T47D (cell line): ENCODE measurements at regions not wholly inside any gene's neighbourhood (a gene's known extent, or its start where the extent isn't known, plus 50 kb on each side); places are given as distances from the start of the nearest gene placed in this dataset.
A peak's percentile ranks its signal among the peaks of the same experiment; 100 is the strongest.

ENCODE experiments used
- DNase-seq, 2 experiments: peaks; one replicate each; pipeline versions ENCODE4 v3.0.0 to v3.0.0-alpha.2; 2011 to 2012; ENCODE audit warnings: low read depth in 1 of 2, low spot score in 1 of 2
- JUND ChIP-seq: IDR thresholded peaks from 2 replicates; pipeline ENCODE4 v1.6.1; 2012; ENCODE audit warnings: low read depth
- in situ Hi-C: cut with HindIII; loops from 2 replicates; pipeline ENCODE4 v1.10.0; 2016; ENCODE audit warnings: low sequenced_read_pairs, low pct_unique_long_range_greater_than_20kb

DNA sequence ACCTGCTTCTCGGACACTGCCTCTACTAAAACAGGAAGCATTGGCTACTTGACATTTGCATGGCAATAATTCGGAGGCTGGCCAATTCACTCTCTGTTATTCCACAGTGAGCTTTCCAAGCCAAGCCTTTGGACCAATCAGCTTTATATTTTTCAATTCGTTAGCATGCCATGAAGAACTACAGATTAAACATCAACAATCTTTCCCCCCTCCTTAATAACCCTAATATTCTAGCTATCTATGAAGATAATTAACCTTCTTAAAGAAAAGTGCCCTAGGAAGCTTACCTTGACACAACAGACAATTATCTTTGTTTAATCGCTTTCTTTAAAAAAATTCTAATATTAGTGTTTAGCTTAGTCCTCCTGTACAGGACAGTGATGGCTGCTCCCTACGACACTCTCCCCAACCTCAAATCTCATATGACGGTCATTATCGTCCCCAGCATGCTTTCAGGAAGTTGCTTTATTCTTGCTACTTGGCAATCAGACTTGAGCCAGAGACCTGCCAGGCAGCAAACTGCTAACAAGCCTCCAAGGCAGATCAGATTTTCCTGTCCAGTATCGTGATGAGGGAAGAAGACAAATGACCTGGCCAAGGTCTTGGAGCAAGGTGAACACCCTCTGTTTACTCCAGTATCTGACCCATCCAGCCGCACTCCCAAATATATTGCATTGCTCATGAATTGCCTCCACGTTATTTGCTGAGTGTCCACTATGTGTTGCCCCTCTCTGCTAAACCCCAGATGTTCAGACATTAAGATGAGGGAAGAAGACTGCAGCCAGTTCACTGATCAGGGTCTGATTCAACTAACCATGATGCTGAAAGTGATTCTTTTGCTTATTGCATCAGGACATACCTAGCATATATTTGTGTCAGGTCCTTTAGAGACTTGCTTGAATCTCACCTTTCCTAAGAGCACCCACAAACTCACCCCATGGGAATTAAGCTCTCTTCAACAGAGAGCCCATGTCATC, 68.1 kb upstream of the LPP start:
- in situ Hi-C loops = no loop called here
- no peak for DNase-seq
- no peak for TF ChIP-seq JUND

DNA sequence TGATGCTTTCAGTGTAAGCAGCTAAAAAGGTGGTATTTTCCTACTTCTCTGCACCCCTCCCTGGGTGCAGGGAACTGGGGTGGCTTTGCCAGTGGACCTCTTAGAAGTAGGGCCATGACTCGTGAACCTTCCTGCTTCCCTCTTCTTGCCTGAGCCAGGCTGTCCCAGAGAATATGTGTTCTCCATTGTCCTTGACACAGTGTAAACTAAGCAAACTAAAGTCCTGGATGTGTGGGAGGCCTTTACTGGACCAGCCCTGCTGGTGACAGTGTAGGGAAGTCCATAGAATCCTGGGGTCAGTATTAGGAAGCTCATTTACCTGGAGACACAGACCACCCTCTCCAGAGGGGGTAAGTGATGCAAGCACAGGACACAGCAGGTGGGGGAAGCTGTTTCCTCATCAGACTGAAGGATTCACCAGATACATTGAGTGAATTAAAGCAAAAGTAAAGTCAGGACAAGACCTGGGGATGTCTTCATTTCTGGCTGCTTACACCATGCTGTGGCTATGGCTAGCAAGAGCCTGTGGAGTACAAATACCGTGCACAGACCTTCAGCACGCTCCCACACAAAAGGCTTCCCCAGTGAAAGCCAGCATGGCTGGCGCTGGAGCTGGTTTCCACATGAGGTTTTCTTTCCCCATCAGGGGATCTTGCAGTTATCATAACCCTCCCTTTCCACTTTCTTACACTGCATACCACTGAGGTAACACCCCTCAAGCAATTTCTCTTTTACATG, 64.8 kb upstream of the LPP start:
- DNase-seq = no peak

DNA sequence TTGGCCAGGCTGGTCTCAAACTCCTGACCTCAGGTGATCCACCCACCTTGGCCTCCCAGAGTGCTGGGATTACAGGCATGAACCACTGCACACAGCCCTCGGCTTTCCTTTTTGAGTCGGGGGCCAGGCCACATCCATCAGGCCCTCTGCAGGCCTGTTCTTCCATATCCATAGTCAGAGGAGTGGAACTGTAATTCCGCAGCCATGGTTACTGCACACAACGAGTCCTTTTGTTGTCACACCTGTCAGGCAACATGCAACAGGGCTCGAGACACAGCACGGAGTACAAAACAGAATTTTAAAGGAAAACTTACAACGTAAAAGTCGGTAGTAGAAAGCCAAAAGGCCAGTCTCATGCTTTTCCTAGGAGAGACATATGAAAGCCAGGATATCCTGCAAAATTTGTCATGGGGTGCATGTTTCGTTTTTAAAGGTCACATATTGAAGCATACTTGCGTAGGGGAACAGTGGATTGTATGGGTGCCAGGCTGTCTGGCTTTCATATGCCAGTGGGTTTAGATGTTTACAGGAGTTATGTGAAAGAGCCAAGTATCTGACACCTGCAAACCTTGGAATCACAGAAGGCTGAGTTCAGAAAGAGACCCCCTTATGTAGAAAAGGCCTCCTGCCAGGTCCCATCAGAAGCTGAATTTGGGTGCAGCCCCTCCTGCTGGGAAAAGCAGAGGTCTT, 63.2 kb upstream of the LPP start:
- no peak for TF ChIP-seq JUND
- in situ Hi-C loops = no loop called here
- peak in 1 of 2 experiments; percentile 53 for DNase-seq

More for the DNA sequence above, 64.8 kb upstream of the LPP start:
- TF ChIP-seq JUND = no peak
- in situ Hi-C loops = no loop called here

DNA sequence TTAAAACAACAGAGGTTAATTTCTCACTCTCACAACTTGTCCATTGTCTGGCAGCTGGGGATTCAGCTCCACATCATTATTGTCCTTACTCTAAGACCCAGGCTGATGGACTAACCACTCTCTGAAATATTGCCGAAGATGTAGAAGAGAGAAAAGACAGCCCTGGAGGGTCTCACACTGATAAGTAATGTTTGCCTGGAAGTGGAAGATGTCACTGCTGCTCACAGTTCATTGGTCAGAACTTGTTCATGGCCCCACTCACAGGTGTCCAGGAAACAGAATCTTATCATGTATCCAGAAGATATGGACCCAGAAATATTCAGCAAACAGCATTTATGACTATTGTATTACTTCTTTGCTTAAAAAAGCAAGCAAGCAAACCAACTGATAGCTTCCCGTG, 62.2 kb upstream of the LPP start:
- in situ Hi-C loops = no loop called here
- no peak for TF ChIP-seq JUND
- no peak for DNase-seq

DNA sequence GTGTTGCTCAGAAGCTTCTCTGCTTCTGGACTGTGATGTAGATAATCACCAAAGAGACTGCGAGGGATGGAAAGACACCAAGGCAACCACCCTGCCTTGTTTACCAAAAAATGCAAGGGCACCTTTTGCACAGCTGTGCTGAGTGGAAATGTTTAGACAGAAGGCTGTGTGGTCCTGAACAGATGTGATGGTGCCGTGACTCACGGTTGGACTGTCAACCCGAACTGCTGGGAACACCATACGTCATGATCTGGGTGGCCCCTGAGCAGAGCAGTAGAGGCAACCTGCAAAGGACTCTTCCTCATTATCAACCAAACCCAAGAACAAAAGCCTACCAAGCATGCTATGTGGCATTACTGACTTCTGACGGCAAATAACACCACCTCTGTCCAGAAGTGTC, 61.3 kb upstream of the LPP start:
- TF ChIP-seq JUND = no peak
- in situ Hi-C loops = no loop called here
- no peak for DNase-seq

DNA sequence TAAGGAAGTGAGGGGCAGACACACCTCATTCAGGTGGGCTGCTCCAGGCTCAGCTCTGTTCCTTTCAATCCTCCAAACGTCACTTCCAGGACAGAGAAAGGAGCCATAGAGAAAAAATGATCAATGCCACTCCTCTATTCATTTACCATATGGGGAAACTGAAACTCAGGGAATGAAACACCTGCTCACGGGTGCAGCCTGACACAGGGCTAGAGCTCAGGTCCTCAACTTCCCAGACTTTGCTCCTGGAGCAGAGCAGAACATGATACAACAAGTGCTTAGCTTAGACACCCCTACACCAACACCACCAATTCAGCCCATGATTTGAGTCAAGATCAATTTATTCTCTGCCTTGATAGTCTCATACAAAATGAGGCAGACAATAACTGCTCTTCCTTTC, 58.5 kb upstream of the LPP start:
- in situ Hi-C loops = no loop called here
- no peak for DNase-seq
- no peak for TF ChIP-seq JUND

DNA sequence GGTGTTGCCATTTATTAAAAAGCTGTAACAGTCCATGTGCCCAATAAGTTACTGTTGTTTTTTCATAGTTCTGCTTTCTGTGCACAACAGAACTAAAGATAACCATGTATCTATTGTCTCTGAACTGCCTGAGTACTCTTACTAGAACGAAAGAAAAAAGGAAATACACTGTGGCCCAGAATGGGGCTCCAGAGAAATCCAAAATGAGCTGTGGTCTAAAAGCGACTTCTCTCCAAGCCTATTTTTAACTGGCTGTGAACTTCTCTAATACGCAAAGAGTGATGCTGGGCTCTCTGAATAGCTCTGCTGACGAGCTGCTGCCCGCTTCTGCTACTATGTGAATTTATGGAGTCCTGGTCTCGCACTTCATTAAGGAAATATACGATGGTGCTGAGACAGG, 56.2 kb upstream of the LPP start:
- in situ Hi-C loops = no loop called here
- TF ChIP-seq JUND = no peak
- DNase-seq = no peak

DNA sequence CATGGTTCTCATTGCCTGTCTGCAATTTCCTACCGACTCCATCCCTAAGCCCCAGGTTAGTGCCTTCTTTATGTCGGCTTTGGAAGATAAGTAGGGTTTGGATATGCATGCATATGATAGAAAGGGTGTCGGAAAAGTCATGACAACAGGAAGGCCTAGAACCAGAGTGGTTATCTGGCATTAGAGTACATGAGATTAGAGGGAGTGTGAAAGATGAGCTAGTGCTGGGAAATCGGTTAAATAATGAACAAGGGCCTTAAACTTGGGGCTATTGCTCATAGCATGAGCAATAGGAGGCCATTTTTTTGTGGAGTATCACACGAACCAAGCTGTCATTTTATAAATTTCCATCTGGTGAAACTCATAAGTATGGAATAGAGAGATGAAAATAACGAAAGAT, 54.0 kb upstream of the LPP start:
- in situ Hi-C loops = no loop called here
- no peak for TF ChIP-seq JUND
- DNase-seq = no peak

DNA sequence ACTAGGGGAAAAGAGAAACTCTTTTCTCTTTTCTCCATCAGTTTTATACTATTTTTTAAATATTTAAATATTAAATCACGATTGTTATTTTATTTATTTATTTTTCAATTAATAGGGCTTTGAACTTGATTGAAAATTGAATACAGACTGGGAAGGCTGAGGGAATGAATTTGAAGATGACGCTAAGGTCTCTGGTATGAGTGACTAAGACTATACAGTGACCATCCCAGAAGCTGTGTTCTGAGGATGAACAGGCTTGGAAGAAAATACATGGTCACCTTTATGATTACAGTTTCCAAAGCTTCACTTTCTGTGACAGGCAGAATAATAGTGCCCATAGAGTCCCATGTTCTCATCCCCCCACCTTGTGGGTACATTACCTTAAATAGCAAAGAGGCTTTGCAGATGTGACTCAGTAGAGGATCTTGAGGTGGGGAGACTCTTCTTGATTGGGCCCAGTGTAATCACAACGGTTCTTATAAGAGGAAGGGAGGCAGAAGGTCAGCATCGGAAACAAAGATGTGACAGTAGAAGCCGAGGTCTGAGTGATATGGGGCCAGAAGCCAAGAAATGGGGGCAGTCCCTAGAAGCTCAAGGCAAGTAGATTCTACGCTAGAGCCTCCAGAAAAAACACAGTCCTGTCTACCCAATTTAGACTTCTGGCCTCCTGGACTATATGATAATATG, 51.0 kb upstream of the LPP start:
- TF ChIP-seq JUND = no peak

DNA sequence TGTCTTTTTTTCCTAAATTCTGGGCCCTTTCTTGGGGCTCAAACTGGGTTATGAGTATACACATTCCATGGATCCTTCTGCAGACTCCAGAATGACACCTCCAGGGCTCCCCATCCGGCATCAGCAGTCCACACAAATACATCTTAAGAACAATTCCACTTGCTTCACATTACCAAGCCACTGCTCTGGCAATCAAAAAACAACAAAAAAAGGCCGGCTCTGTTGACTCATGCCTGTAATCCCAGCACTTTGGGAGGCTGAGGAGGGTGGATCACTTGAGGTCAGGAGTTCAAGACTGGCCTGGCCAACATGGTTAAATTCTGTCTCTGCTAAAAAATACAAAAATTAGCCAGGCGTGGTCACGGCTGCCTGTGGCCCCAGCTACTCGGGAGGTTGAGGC, 49.9 kb upstream of the LPP start:
- in situ Hi-C loops = no loop called here
- no peak for TF ChIP-seq JUND
- no peak for DNase-seq

More for the DNA sequence above, 51.0 kb upstream of the LPP start:
- no peak for DNase-seq
- in situ Hi-C loops = no loop called here
